IMR-90 (cell line): ENCODE measurements at regions not wholly inside any gene's neighbourhood (a gene's known extent, or its start where the extent isn't known, plus 50 kb on each side); places are given as distances from the start of the nearest gene placed in this dataset.
A peak's percentile ranks its signal among the peaks of the same experiment; 100 is the strongest.

ENCODE experiments used
- ATAC-seq: fragments of 200-7000 bp; cut with Tn5 transposase; 2 replicates; pipeline ENCODE4 v1.9.1; 2020; ENCODE audit warnings: low read depth, mild to moderate bottlenecking, moderate library complexity
- BruUV-seq: library from RNA; stranded (reverse); fragments of 400-500 nt; replicated peaks from 2 replicates; lab custom pipeline; 2021; lab: Mats Ljungman, UMichigan
- CTCF ChIA-PET: fragments of 300-600 bp; formaldehyde crosslinking; extraction: SDS; loops from one replicate; lab custom pipeline; 2021; ENCODE audit warnings: antibody characterized with exemption; lab: Yijun Ruan, JAX
- POLR2A ChIA-PET: fragments of 300-600 bp; sonication (Branson Sonifier 250); formaldehyde crosslinking; loops from one replicate; lab custom pipeline; 2022; ENCODE audit warnings: antibody characterized with exemption; ENCODE audit not compliant: unreplicated experiment; lab: Charles Lee
- DNase-seq: peaks from one replicate; pipeline ENCODE4 v3.0.0; 2013
- H2AFZ ChIP-seq: replicated peaks from 2 replicates; pipeline ENCODE3; 2013; ENCODE audit warnings: low read length, mild to moderate bottlenecking; ENCODE audit not compliant: poor library complexity
- H2AK5ac ChIP-seq: 2 replicates; pipeline ENCODE4 v1.6.1; 2013; ENCODE audit warnings: low read depth, low read length, inconsistent platforms
- H2AK9ac ChIP-seq: replicated peaks from 2 replicates; pipeline ENCODE3; 2013; ENCODE audit warnings: mild to moderate bottlenecking, low read depth, low read length, moderate library complexity; ENCODE audit not compliant: poor library complexity
- H2BK120ac ChIP-seq: 2 replicates; pipeline ENCODE4 v1.6.1; 2013; ENCODE audit warnings: low read depth, low read length, inconsistent platforms
- H2BK15ac ChIP-seq: 3 replicates; pipeline ENCODE4 v1.6.1; 2013; ENCODE audit warnings: low read depth, low read length, inconsistent platforms
- H2BK20ac ChIP-seq: 2 replicates; pipeline ENCODE4 v1.6.1; 2013; ENCODE audit warnings: low read depth, mild to moderate bottlenecking, inconsistent platforms, low read length, moderate library complexity
- H2BK5ac ChIP-seq: 2 replicates; pipeline ENCODE4 v1.6.1; 2013; ENCODE audit warnings: mild to moderate bottlenecking, low read depth, low read length, inconsistent platforms; ENCODE audit not compliant: poor library complexity, severe bottlenecking
- H3K14ac ChIP-seq: replicated peaks from 2 replicates; pipeline ENCODE4 v1.6.1; 2013; ENCODE audit warnings: low read depth, low read length, inconsistent platforms
- H3K18ac ChIP-seq: 2 replicates; pipeline ENCODE4 v1.6.1; 2013; ENCODE audit warnings: low read depth, low read length, control low read depth
- H3K23ac ChIP-seq: 2 replicates; pipeline ENCODE4 v1.6.1; 2013; ENCODE audit warnings: low read depth, low read length, inconsistent platforms
- H3K27ac ChIP-seq: 2 replicates; pipeline ENCODE4 v1.5.1; 2013; ENCODE audit warnings: mild to moderate bottlenecking, control low read depth, low read length; ENCODE audit not compliant: insufficient read depth
- H3K27me3 ChIP-seq: 2 replicates; pipeline ENCODE4 v1.6.1; 2013; ENCODE audit warnings: low read length; ENCODE audit not compliant: control insufficient read depth, insufficient read depth
- H3K36me3 ChIP-seq: 2 replicates; pipeline ENCODE4 v1.6.1; 2013; ENCODE audit warnings: low read length, mixed read lengths; ENCODE audit not compliant: control insufficient read depth, insufficient read depth
- H3K4ac ChIP-seq: 2 replicates; pipeline ENCODE4 v1.6.1; 2013; ENCODE audit warnings: low read depth, low read length, inconsistent platforms
- H3K4me1 ChIP-seq: 2 replicates; pipeline ENCODE4 v1.6.1; 2013; ENCODE audit warnings: low read length, mixed read lengths; ENCODE audit not compliant: control insufficient read depth, insufficient read depth
- H3K4me2 ChIP-seq: 2 replicates; pipeline ENCODE4 v1.6.1; 2013; ENCODE audit warnings: low read depth, mild to moderate bottlenecking, control low read depth, low read length, moderate library complexity
- H3K4me3 ChIP-seq: 2 replicates; pipeline ENCODE4 v1.5.1; 2013; ENCODE audit warnings: low read depth, mild to moderate bottlenecking, control low read depth, low read length, moderate library complexity; ENCODE audit not compliant: insufficient read depth
- H3K56ac ChIP-seq: 2 replicates; pipeline ENCODE4 v1.6.1; 2013; ENCODE audit warnings: low read length, inconsistent platforms; ENCODE audit not compliant: insufficient read depth; ENCODE audit errors: extremely low read depth
- H3K79me1 ChIP-seq, 2 experiments: 2 replicates each; pipeline ENCODE4 v1.6.1; 2013; ENCODE audit warnings: low read length in 2 of 2, inconsistent platforms in 1 of 2, low read depth in 1 of 2
- H3K9ac ChIP-seq: 2 replicates; pipeline ENCODE4 v1.6.1; 2013; ENCODE audit warnings: low read depth, low read length, control low read depth
- H3K9me1 ChIP-seq: 2 replicates; pipeline ENCODE4 v1.6.1; 2013; ENCODE audit warnings: low read length, inconsistent platforms; ENCODE audit not compliant: insufficient read depth
- H3K9me3 ChIP-seq: 2 replicates; pipeline ENCODE4 v1.6.1; 2013; ENCODE audit warnings: low read length; ENCODE audit not compliant: control insufficient read depth, insufficient read depth
- H4K20me1 ChIP-seq: 2 replicates; pipeline ENCODE4 v1.6.1; 2013; ENCODE audit warnings: low read length, inconsistent platforms; ENCODE audit not compliant: insufficient read depth
- H4K5ac ChIP-seq: 2 replicates; pipeline ENCODE4 v1.6.1; 2013; ENCODE audit warnings: mild to moderate bottlenecking, low read depth, low read length, control low read depth
- H4K8ac ChIP-seq, 2 experiments: 2 replicates each; pipeline ENCODE4 v1.6.1; 2013; ENCODE audit warnings: low read depth in 2 of 2, low read length in 2 of 2, control low read depth in 1 of 2, inconsistent platforms in 1 of 2
- H4K91ac ChIP-seq: 2 replicates; pipeline ENCODE4 v1.6.1; 2013; ENCODE audit warnings: low read depth, low read length, inconsistent platforms; ENCODE audit not compliant: insufficient read depth
- BHLHE40 ChIP-seq: fragments of 150-350 bp; IDR thresholded peaks from 2 replicates; pipeline ENCODE4 v1.6.1; 2016; ENCODE audit warnings: mild to moderate bottlenecking, low read depth, low read length
- CEBPB ChIP-seq: IDR thresholded peaks from 2 replicates; pipeline ENCODE4 v1.6.1; 2012; ENCODE audit warnings: low read depth, low read length, improper control_type of control experiment
- MAZ ChIP-seq: IDR thresholded peaks from 2 replicates; pipeline ENCODE4 v1.6.1; 2012; ENCODE audit warnings: low read depth, mild to moderate bottlenecking, low read length, improper control_type of control experiment, moderate library complexity, borderline replicate concordance
- MXI1 ChIP-seq: IDR thresholded peaks from 2 replicates; pipeline ENCODE4 v1.6.1; 2012; ENCODE audit warnings: low read depth, mild to moderate bottlenecking, low read length, moderate library complexity, borderline replicate concordance
- POLR2A ChIP-seq: IDR thresholded peaks from 2 replicates; pipeline ENCODE4 v1.6.1; 2012; ENCODE audit warnings: mild to moderate bottlenecking, low read depth, low read length
- RAD21 ChIP-seq: IDR thresholded peaks from 2 replicates; pipeline ENCODE4 v1.6.1; 2012; ENCODE audit warnings: low read length, improper control_type of control experiment
- RFX5 ChIP-seq: IDR thresholded peaks from 2 replicates; pipeline ENCODE4 v1.8.0; 2012; ENCODE audit warnings: low read depth, mild to moderate bottlenecking, low read length, moderate library complexity
- WGBS, 2 experiments: methylation state at CpG; one replicate each; pipeline versions ENCODE4 v1.1.5 to v1.1.7; 2013; ENCODE audit warnings: missing lambda C conversion rate in 2 of 2; ENCODE audit not compliant: insufficient read length in 1 of 2; ENCODE audit errors: extremely low coverage in 2 of 2; 5-methylcytosine and 5-hydroxymethylcytosine counted together
- dilution Hi-C: fragments of 300-500 bp; cut with HindIII; formaldehyde crosslinking; loops from one replicate; pipeline ENCODE4 v1.14.3; 2018; ENCODE audit warnings: low sequenced_read_pairs; ENCODE audit not compliant: unreplicated experiment
- in situ Hi-C: fragments of 300-500 bp; cut with MboI; formaldehyde crosslinking; loops from 3 replicates; pipeline ENCODE4 v1.14.3; 2019; ENCODE audit warnings: low sequenced_read_pairs, inconsistent platforms, mixed read lengths
- intact Hi-C: fragments of 100-400 bp; cut with micrococcal nuclease; formaldehyde crosslinking; loops from 2 replicates; pipeline ENCODE4 v1.10.0; 2022
- TF ChIP-seq, protein P1 (sequence below): conservative IDR thresholded peaks from 2 replicates; pipeline ENCODE4 v1.5.1; 2012; ENCODE audit warnings: mild to moderate bottlenecking, low read depth, low read length, improper control_type of control experiment

DNA sequence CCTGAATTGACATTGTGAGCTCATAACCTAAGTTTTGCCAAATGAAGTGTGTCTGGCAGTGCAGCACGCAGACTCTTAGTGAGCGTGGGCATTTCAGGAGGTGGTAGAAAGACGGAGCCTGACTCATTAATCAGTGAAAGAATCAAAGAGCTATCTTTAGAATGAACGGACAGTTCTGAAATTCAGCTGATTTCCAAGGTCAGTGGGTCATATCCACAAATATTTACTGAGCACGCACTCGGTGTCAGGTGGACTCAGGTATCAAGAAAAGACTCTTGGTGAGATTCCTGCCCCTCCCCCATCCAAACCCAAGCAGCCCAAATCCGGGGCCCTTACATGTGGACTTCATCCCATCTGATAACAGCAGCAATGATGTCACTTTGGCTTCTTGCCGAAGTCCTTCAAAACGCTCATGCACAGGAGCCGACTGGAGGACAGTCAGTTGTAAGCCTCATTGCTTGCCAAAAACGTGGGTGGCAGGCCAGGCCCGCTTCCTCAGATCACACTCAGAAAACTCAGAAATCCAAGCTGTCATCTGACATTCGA lies 185.8 kb downstream of the HS3ST3A1 start:
- no peaks in the 10 kb centered on the region for H4K20me1 ChIP-seq
- dilution Hi-C loops: no loop called here
- no peak overlapping the region for H3K9ac ChIP-seq
- H2BK15ac ChIP-seq: peak overlapping the region; percentile 24; the same call in 1 of the 3 replicates
- H3K18ac ChIP-seq: peak overlapping the region; percentile 25; the same call in 1 of the 2 replicates
- peak; percentile 55 for ATAC-seq
- no peak overlapping the region for H3K14ac ChIP-seq
- no TSS peak for BruUV-seq
- ChIA-PET CTCF (no interaction called here), POLR2A (interaction anchor here (0.5 to 0.6 kb wide), 2 partner anchors 54 to 291 kb away, joined by 3 to 7 read pairs; no protein-coding TSS in a partner anchor)
- peak overlapping the region; percentile 13; the same call in 1 of the 2 replicates for H4K91ac ChIP-seq
- no peaks in the 10 kb centered on the region for H3K27me3 ChIP-seq
- H2BK20ac ChIP-seq: peak overlapping the region; percentile 67
- 27% methylated on average over 3 of the region's 13 CpGs; no CpG with 5 or more reads in 1 of the 2 experiments for WGBS, 2 experiments
- H3K27ac ChIP-seq: peak overlapping the region; percentile 17; the same call in 1 of the 2 replicates
- H3K56ac ChIP-seq: no peak overlapping the region
- H4K5ac ChIP-seq: no peak overlapping the region; the same call in 1 of the 2 replicates
- no peak overlapping the region for H4K8ac ChIP-seq
- no peaks in the 10 kb centered on the region for H3K36me3 ChIP-seq
- DNase-seq: peak; percentile 89
- no peaks in the 10 kb centered on the region for H3K9me3 ChIP-seq
- intact Hi-C loops: loop anchor here (5.0 kb wide), 1 partner anchor 166 kb away; no protein-coding TSS in a partner anchor
- H2BK120ac ChIP-seq: peak overlapping the region; percentile 54
- H3K79me1 ChIP-seq: no peaks in the 10 kb centered on the region
- peak overlapping the region; percentile 55; the same call in 1 of the 2 replicates for H3K4ac ChIP-seq
- peak overlapping the region; percentile 32 for H3K4me2 ChIP-seq
- H2BK5ac ChIP-seq: peak overlapping the region; percentile 17
- peaks cover 22% of the 10 kb centered on the region for H3K4me1 ChIP-seq
- no peak overlapping the region for H2AK9ac ChIP-seq
- H3K9me1 ChIP-seq: peaks cover 20% of the 10 kb centered on the region
- in situ Hi-C loops: no loop called here
- peak overlapping the region; percentile 46 for H2AFZ ChIP-seq
- H3K4me3 ChIP-seq: no peak overlapping the region
- no peak overlapping the region for H3K23ac ChIP-seq
- TF ChIP-seq RAD21: no peak; the same call in 1 of the 2 replicates
- 0 out of 2 replicates have a peak, but pooled peaks have one; percentile 23 for TF ChIP-seq MAZ
- no peak for TF ChIP-seq POLR2A
- peak; percentile 13; the same call in 1 of the 2 replicates for TF ChIP-seq CEBPB
- peak; percentile 58; the same call in 1 of the 2 replicates for TF ChIP-seq MXI1
- TF ChIP-seq, protein P1, sequence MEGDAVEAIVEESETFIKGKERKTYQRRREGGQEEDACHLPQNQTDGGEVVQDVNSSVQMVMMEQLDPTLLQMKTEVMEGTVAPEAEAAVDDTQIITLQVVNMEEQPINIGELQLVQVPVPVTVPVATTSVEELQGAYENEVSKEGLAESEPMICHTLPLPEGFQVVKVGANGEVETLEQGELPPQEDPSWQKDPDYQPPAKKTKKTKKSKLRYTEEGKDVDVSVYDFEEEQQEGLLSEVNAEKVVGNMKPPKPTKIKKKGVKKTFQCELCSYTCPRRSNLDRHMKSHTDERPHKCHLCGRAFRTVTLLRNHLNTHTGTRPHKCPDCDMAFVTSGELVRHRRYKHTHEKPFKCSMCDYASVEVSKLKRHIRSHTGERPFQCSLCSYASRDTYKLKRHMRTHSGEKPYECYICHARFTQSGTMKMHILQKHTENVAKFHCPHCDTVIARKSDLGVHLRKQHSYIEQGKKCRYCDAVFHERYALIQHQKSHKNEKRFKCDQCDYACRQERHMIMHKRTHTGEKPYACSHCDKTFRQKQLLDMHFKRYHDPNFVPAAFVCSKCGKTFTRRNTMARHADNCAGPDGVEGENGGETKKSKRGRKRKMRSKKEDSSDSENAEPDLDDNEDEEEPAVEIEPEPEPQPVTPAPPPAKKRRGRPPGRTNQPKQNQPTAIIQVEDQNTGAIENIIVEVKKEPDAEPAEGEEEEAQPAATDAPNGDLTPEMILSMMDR: no peak
- peak; percentile 69 for TF ChIP-seq BHLHE40
- TF ChIP-seq RFX5: no peak
- peak overlapping the region; percentile 27; the same call in 1 of the 2 replicates for H2AK5ac ChIP-seq
